HG02571 (cell line): ENCODE measurements at regions not wholly inside any gene's neighbourhood (a gene's known extent, or its start where the extent isn't known, plus 50 kb on each side); places are given as distances from the start of the nearest gene placed in this dataset.
"Not testable (repeated sequence)": the region's sequence is repeated elsewhere in the genome, so short reads cannot be mapped to it uniquely, and the experiment has no call there.

Experiments
- ATAC-seq: cut with Tn5 transposase; IDR thresholded peaks from one replicate; pipeline ENCODE4 v1.9.1; 2021; ENCODE audit warnings: mild to moderate bottlenecking, moderate library complexity; ENCODE audit not compliant: unreplicated experiment

DNA sequence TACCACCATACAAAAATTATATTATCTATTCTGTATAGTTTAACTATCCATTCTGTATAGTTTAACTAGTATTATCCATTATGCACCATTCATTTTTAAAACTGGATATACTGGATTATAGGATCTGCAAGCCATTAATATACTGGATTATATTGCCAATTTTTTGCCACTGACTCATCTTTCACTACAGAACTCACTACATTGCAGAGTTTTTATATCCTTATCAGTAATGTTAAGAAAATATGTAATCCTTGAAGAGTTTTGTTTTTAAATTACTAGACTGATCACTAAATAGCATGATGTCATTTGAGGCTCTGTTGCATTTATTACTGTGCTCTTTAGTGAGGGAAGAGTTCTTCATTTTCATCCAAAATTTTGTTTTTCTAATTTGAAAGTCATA, 109.8 kb upstream of the SNX2 start:
- ATAC-seq: no peak

DNA sequence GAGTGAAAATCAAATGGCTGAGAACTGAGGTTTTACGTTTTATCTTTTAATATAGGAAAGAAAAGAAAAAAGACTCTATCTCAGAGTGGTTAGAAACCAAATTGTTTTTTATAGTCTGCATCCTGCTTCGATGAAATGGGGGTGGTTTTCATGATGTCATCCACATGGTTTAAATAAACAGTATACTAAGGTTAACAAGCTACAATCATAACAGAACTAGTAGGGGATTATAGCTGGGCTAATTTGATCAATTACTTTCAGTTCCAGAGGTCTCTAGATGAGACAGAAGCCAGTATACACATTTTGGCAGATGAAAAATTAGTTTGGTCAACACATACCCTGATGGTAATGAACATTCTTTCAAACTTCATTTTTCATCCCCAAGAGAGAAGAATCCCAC, 106.3 kb upstream of the SNX2 start:
- ATAC-seq: no peak

DNA sequence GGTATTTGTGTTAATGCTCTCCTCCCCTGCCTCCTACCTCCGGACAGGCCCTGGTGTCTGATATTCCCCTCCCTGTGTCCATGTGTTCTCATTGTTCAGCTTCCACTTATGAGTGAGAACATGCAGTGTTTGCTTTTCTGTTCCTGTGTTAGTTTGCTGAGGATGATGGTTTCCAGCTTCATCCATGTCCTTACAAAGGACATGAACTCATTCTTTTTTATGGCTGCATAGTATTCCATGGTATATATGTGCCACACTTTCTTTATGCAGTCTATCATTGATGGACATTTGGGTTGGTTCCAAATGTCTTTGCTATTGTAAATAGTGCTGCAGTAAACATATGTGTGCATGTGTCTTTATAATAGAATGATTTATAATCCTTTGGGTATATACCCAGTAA, 105.2 kb upstream of the SNX2 start:
- not testable (repeated sequence) for ATAC-seq

DNA sequence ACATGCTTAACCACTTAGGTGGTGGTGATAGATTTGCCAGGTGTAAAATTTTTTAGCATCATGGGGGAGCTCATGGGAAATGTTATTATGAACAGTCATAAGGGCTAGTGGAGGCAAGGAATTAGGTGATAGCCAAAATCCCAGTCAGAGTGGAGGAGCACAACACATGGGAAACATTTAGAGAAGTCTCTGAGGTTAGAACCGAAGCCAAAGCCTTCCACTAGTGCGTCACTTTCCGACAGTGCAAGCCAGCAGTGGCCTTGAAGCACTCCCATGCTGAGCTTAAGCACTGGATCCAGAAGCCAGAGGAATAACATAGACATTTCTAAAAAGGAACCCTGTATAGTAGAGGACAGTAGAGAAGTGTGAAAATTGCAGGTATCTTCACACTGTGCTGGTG, 101.5 kb upstream of the SNX2 start:
- no peak for ATAC-seq

DNA sequence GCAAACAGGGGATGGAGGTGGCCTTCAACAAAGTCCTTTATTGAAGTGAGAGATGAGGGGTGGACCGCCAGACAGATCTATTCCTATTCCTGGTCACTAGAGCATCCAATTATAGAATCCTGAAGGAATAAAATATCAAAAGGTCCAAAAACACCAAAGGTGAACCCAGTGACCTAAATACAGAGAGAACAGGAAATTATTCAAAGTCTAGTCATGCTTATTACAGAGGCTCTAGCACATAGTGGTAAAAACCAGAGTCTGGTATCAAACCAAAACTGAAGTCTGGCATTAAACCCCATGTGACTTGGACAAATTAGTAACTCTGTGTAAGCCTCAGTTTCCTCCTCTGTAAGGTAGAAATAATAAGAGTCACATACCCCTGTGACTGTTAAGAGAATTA, 100.5 kb upstream of the SNX2 start:
- no peak for ATAC-seq

DNA sequence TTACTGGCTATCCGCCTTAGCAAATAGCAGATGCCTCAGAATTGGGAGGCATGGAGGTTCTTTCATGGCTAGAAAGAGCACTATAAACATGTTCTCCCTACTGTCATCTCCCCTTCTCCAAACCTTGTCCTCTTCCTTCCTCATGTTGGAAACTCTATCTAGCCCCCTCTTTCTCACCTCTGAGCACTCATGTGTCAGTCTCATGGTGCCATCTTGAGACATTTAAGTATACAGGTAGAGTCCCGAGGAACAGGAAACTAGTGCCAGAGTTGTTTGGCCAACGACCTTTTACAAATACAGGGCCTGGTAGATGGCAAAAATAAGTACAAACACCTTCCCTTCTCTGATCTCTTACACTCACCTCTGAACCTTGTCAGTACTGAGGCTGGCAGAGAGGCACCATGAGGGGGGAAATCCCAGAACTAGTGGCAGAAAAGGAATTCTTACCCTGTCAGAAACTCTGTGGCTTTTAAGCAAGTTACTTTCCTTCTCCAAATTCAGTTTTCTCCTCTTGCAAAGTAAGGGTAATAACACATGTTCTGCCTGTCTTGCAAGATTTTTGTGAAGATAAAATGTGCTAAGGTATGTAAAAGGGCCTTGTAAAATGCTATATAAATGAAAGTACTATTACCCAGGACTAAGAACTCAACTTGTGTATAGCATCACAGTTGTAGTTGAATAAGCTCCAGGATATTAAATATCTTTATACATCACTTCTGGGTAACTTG, 94.1 kb upstream of the SNX2 start:
- no peak for ATAC-seq

DNA sequence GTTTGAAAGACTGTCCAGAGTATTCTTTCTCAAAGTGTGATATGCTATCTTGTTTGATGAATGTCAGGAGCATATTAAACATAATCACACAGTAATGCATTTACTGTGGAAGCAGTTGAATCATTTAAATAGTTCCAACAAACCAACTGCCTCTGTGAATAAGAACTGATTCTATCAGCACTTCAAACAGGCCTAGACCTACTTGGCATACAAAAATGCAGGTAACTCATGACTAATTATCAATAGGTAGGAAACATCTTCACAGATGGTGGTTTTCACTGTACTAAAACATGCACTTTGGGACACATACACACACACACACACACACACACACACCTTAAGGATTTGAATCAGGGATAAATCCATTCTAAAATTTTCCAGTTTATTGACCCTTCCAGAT, 91.2 kb upstream of the SNX2 start:
- no peak for ATAC-seq

DNA sequence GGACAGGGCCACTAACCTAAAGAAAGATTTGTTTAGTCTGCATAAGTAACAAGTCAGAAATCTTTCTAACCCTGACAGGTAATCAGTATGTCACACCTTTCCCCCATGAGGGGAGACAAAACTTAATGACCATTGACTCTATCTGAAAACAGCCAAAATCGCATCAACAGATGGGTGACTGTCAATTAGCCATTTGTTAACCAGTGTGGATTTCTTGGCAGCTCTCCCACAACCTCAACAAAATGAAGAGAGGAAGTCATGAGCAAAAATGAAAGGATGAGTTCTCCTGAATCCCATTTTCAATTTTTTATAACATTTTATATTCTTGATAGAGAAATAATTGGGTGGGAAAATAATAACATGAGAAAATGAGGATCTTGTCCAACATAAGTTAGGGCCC, 84.6 kb upstream of the SNX2 start:
- ATAC-seq: no peak

DNA sequence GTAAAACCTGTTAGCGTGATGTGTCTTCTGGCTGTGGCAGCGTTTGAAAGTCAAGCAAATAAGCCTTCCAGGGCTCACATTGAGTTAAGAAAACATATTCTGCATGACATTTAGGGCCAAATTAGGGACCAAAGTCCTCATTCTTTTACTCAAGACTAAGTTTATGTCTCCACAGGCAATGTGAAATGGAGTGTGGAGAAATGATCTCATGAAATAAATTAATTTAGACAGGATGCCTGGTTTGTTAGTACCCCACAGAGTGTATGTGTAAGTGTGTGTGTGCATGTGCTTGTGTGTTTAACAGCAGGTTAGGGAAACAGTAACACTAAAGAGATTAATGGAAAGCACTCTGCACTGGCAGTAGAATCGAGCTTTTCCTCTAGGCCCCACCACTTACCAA, 82.9 kb upstream of the SNX2 start:
- ATAC-seq: no peak

DNA sequence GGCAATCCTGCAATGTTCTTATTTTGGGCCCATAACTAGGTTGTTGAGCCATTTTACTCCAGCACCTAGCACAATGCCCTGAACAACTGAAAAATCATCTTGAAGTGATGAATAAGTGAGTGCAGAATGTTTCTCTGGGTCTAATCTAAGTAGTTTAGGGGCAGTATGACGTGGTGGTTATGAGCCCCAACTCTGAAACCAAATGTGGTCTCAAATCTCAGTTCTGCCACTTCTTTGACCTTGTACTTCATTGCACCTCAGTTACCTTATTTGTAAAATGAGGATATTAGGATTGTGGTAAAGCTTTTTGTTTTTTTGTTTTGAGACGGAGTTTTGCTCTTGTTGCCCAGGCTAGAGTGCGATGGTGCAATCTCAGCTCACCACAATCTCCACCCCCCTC, 80.9 kb upstream of the SNX2 start:
- ATAC-seq: no peak

DNA sequence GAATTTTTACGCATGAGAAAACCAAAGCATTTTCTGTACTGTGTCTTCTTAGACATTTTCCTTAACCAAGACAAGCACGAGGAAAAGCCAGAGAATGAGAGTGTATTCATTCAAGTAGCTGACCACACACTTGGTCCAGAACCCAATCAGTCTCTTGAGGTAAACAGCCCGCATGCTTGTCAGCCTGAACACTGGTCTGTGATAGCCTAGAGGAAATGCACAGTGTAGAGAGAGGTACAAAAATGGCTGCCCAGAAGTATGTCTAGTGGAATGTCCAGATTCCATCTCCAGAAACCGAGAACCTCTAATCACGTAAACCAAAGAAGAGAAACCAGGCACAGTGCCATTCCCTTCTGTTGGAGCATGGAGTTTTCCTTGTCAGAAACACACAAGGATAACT, 80.0 kb upstream of the SNX2 start:
- no peak for ATAC-seq

DNA sequence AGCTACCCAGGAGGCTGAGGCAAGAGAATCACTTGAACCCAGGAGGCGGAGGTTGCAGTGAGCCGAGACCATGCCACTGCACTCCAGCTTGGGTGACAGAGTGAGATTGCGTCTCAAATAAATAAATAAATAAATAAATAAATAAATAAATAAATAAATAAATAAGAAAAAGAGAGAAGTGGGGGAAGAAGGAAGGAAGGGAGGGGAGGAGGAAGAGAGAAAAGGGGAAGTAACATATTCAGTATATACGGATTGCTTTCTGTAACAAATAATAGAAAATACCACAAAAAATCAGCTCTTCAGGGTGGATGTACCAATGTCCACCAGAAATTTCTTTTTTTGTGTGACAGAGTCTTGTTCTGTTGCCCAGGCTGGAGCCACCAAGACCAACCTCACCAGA, 78.1 kb upstream of the SNX2 start:
- not testable (repeated sequence) for ATAC-seq

DNA sequence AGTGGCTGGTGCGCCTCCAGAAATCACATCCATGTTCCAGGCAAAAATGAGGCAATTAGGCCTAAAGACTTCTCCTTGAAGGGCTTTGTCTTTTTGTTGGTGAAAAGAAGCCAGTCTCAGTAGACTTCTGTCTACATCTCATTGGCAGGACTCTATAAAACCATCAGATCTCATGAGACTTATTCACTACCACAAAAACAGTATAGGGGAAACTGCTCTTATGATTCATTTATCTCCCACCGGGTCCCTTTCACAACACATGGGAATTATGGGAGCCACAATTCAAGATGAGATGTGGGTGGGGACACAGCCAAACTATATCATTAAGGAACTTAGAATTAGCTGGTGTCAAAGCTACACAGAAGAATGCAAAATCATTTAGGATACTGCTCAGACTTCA, 77.7 kb upstream of the SNX2 start:
- no peak for ATAC-seq

DNA sequence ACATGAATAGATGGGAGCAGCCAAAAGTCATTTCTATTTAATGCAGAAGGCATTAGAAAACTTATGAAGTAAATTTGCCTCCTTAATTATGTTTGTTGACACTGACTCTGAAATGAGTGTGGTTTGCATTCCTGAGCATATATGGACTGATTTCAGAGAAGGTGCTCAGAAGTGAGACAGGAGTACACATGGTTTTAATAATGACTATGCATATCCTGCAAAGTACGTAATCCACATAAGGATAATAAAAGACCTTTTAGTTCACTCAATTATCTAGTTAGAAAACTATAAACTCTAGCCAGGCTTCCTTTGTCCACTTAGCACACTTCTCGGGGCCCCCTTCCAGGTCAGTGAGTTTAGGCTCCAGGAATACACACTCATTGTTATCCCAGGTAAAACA, 75.7 kb upstream of the SNX2 start:
- no peak for ATAC-seq

DNA sequence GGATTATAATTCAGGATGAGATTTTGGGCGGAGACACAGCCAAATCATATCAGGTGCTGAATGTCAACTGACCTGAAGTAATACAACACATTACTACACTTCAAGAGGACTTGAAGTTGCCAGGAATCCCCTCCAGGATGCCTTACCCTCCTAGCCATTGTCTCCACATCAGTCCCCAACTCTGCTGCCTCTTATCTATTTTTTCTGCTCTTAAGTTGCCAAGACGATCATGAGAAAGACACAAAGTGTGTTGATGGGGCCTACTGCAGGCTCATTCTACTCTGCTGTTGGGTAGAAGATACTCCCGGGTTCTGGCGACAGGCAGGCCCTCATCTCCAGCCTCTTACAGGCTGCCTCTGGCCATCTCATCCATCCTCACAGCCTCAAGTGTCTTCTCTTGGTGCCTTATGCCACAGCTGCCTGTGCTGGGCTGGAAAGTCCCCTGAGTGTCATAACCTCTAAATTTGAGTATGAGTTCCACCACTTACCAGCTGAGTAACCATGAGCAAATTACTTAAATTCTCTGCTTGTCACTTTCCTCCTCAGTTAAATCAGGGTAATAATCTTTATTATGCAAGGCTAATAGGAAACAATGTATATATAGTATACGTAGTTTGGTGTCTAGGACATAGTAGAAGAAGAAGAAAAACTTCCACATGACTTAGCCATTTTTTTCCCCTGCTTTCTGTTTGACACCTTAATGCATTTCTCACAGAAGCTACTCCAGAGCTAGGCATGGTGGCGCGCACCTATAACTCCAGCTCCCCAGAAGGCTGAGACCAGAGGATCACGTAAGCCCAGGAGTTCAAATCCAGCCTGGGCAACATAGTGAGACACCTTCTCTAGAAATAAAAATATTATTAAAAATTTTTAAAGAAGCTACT, 73.0 kb upstream of the SNX2 start:
- peak; percentile 100 for ATAC-seq

DNA sequence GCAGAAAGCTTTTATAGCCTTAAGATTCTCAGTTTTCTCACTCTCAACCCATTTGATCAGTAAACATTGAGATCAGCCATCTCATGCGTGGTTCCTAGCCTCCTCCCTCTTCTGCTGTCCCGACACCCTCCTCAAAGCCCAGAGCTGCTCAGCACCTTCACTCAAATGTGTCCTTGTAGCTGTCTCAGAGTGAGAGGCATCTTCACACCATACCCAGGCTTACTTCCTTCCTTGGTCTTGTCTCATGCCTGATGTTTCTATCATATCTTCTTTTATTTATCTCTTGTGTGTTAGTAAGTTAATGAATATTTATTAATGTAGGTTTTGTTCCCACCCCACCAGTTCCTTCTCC, 72.4 kb upstream of the SNX2 start:
- peak; percentile 33 for ATAC-seq

DNA sequence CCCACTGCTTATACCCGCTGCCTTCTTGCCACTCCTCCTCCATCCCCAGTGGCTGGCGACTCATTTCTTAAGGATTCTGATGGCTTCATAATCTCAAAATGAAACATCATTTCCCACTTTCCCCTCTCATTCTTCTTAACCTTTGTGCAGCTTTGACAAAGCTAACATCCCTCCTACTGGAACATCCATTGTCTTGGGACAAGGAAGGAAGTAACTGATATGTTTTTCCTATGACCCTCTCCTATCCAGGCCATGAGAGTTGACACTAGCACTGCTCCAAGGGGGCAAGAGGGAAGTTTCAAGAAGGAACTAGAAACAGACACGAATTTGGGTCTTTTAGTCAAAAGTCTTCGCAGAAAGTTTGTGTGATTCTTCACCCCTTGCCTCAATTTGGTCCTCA, 71.7 kb upstream of the SNX2 start:
- no peak for ATAC-seq

DNA sequence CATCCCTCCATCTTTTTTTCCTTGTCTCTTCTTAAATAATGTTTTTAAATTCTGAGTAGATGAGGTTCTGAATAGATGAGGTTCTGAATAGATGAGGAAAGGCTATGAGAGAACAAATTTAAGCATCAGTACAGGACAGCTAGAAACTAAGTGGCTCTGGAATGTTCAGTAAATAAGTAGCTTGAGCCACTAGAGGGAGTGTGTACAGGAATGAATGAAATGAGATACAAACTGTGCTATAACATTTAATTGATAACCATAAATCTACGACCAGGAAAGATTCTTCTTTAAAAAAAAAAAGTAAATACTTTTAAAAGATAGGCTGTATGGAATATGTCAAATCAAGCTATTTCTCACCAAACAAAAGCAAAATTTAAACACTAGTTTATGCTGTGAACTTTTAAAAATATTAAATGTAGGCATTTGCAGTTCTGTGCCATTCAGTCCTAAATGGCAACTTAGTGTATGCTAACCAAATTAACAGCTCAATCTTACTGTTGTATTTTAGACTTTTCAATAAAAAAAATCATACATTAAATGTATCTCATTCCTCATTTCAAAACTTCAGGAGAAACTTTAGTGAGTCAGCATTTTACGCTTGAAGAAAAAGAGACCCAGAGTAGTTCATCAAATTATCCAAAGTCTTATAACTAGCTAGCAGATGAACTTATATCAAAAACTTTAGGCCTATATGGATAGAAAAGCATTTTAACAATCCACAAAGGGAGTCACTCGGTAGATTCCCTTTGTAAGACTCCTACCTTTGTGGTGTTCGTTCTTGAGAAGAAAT, 70.4 kb upstream of the SNX2 start:
- no peak for ATAC-seq

DNA sequence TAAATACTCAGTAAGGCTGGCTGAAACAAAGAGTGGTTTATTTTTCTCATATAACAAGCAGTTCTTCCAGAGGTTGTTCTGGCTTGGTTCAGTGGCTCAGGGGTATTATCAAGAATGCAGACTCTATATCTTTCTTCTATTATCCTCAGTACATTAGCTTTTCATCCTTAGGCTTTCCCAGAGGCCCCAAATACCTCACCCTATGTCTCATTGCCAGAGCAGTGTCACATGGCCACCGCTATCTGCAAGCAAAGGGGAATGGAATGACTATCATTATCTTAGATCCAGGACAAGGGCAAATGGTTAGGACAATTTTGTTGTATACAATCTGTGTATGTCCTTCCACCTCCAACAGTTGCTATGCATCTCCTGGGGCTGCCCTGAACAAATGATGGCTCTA, 69.0 kb upstream of the SNX2 start:
- ATAC-seq: no peak

DNA sequence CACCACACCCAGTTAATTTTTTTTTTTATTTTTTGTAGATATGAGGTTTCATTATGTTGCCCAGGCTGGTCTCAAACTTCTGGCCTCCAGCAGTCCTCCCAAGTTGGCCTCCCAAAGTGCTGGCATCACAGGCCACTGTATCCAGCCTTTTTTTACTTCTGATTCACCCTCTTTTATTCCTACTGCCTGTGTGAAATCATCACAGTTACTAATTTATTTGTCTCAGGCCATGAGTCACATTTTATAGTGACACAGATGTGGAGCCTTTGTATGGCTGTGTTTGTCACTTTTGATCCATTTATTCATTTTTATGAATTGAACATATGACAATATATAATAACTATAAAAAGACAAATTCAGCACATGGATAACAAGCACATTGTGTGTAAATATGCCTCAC, 67.1 kb upstream of the SNX2 start:
- no peak for ATAC-seq

DNA sequence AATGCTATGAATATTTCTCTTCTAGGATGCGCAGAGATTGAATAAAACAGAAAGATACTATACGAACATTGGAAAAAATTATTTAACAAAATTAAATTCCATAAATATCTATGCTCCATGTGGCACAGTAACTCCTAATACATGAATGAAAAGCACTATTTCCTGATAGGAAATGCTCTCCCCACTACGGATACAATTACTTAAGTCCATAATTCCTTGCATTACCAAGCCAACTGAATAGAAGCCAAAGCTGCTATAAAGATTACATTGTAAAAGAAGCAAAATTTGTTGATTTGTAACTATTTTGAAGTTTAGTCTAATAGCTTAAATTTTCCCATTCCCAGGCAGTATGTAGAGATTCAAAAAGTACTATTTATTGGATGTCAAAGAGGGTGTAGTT, 61.8 kb upstream of the SNX2 start:
- ATAC-seq: no peak

DNA sequence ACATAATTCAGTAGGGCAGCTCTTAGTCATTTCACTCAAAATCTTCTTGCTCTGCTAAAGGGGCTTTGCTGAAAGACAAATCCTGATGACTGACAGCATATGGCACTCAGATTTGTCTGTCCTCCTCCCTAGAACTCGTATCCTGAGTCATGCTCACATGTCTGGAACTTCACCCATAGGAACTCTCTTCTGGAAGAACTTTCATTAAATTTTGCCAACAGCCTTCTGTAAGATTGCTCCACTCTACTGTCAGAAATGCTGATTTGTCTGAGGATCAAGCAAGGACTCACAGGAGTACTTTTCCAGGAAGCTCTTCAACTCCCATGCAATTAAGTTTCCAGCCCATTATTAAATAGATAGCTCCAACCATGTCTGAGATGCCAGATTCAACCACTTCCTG, 59.8 kb upstream of the SNX2 start:
- ATAC-seq: no peak
